ENCODE measurements at regions not wholly inside any gene's neighbourhood (a gene's known extent, or its start where the extent isn't known, plus 50 kb on each side); places are given as distances from the start of the nearest gene placed in this dataset.

- DNase-seq = no peak
Measured at GRCh38 chr20:39333211-39333610, 371.1 kb downstream of the DHX35 start.

GRCh38 chr20:39328347-39328746, 366.2 kb downstream of the DHX35 start:
- no peak for DNase-seq

GRCh38 chr20:39326050-39326449, 363.9 kb downstream of the DHX35 start:
- no peak for DNase-seq

- no peak for DNase-seq
Measured at GRCh38 chr20:39318911-39319310, 356.8 kb downstream of the DHX35 start.

- DNase-seq = no peak
Measured at GRCh38 chr20:39312676-39313075, 350.5 kb downstream of the DHX35 start.

GRCh38 chr20:39311851-39312506, 349.8 kb downstream of the DHX35 start:
- no peak for DNase-seq

GRCh38 chr20:39310363-39310995, 348.3 kb downstream of the DHX35 start:
- no peak for DNase-seq

GRCh38 chr20:39309458-39309857, 347.3 kb downstream of the DHX35 start:
- DNase-seq = no peak

GRCh38 chr20:39302312-39302711, 340.2 kb downstream of the DHX35 start:
- DNase-seq = no peak

- no peak for DNase-seq
Measured at GRCh38 chr20:39299783-39300182, 337.6 kb downstream of the DHX35 start.

- no peak for DNase-seq
Measured at GRCh38 chr20:39298571-39299506, 336.7 kb downstream of the DHX35 start.

GRCh38 chr20:39298121-39298520, 336.0 kb downstream of the DHX35 start:
- DNase-seq = no peak

GRCh38 chr20:39295301-39295700, 333.2 kb downstream of the DHX35 start:
- DNase-seq = no peak

- DNase-seq = no peak
Measured at GRCh38 chr20:39294137-39294725, 332.1 kb downstream of the DHX35 start.

GRCh38 chr20:39292193-39292736, 330.1 kb downstream of the DHX35 start:
- DNase-seq = no peak

GRCh38 chr20:39291301-39291700, 329.2 kb downstream of the DHX35 start:
- no peak for DNase-seq

GRCh38 chr20:39290575-39290974, 328.4 kb downstream of the DHX35 start:
- no peak for DNase-seq

- DNase-seq = no peak
Measured at GRCh38 chr20:39289831-39290230, 327.7 kb downstream of the DHX35 start.

GRCh38 chr20:39289316-39289715, 327.2 kb downstream of the DHX35 start:
- DNase-seq = no peak

- no peak for DNase-seq
Measured at GRCh38 chr20:39283464-39283863, 321.3 kb downstream of the DHX35 start.

- no peak for DNase-seq
Measured at GRCh38 chr20:39282619-39283092, 320.5 kb downstream of the DHX35 start.

GRCh38 chr20:39280875-39281274, 318.7 kb downstream of the DHX35 start:
- DNase-seq = no peak

- DNase-seq = no peak
Measured at GRCh38 chr20:39278230-39278788, 316.2 kb downstream of the DHX35 start.
